Parathyroid adenoma (tissue), 2 donors: ENCODE measurements at regions not wholly inside any gene's neighbourhood (a gene's known extent, or its start where the extent isn't known, plus 50 kb on each side); places are given as distances from the start of the nearest gene placed in this dataset.

Experiments
- H2AFZ ChIP-seq: fragments of 300-600 bp; sonication (generic); one replicate; pipeline ENCODE4 v1.7.0; 2017; ENCODE audit warnings: antibody characterized with exemption, mild to moderate bottlenecking
- H3K27ac ChIP-seq: fragments of 300-600 bp; sonication (generic); one replicate; pipeline ENCODE4 v1.7.0; 2017
- H3K27me3 ChIP-seq: fragments of 300-600 bp; sonication (generic); one replicate; pipeline ENCODE4 v1.7.0; 2017; ENCODE audit warnings: low read length; ENCODE audit not compliant: control insufficient read depth, insufficient read depth
- H3K36me3 ChIP-seq: fragments of 300-600 bp; sonication (generic); one replicate; pipeline ENCODE4 v1.7.0; 2017; ENCODE audit warnings: low read length; ENCODE audit not compliant: control insufficient read depth, insufficient read depth
- H3K4me1 ChIP-seq: fragments of 300-600 bp; sonication (generic); one replicate; pipeline ENCODE4 v1.7.0; 2017; ENCODE audit warnings: control low read depth
- H3K4me2 ChIP-seq: fragments of 300-600 bp; sonication (generic); one replicate; pipeline ENCODE4 v1.7.0; 2017; ENCODE audit warnings: low read length
- H3K4me3 ChIP-seq: fragments of 300-600 bp; sonication (generic); one replicate; pipeline ENCODE4 v1.7.0; 2017; ENCODE audit warnings: low read depth, low read length
- H3K79me2 ChIP-seq: fragments of 300-600 bp; sonication (generic); one replicate; pipeline ENCODE4 v1.7.0; 2017; ENCODE audit warnings: control low read depth
- H3K9ac ChIP-seq: fragments of 300-600 bp; sonication (generic); one replicate; pipeline ENCODE4 v1.7.0; 2017; ENCODE audit warnings: mild to moderate bottlenecking
- H3K9me3 ChIP-seq: fragments of 300-600 bp; sonication (generic); one replicate; pipeline ENCODE4 v1.7.0; 2017; ENCODE audit warnings: low read length; ENCODE audit not compliant: control insufficient read depth
- CTCF ChIP-seq: fragments of 300-600 bp; sonication (generic); IDR thresholded peaks from one replicate; pipeline ENCODE4 v1.7.0; 2017; ENCODE audit warnings: antibody characterized with exemption, mild to moderate bottlenecking
- donor health status: primary hyperparathyroidism.

- Histone ChIP-seq H3K27ac (no peak overlapping the region), H3K4me3 (no peak overlapping the region), H3K9me3 (no peaks in the 10 kb centered on the region), H3K4me1 (no peaks in the 10 kb centered on the region), H3K9ac (no peak overlapping the region), H3K79me2 (no peaks in the 10 kb centered on the region), H3K4me2 (no peak overlapping the region), H2AFZ (no peak overlapping the region), H3K36me3 (no peaks in the 10 kb centered on the region), H3K27me3 (no peaks in the 10 kb centered on the region)
- no peak for TF ChIP-seq CTCF
Measured at GRCh38 chr13:75224053-75224742, 257.8 kb downstream of the TBC1D4 start.

GRCh38 chr13:75222031-75222430 is 259.9 kb downstream of the TBC1D4 start:
- H3K27me3 ChIP-seq = no peaks in the 10 kb centered on the region
- no peaks in the 10 kb centered on the region for H3K79me2 ChIP-seq
- no peak overlapping the region for H3K27ac ChIP-seq
- TF ChIP-seq CTCF = no peak
- H3K36me3 ChIP-seq = no peaks in the 10 kb centered on the region
- H3K9me3 ChIP-seq = no peaks in the 10 kb centered on the region
- H2AFZ ChIP-seq = no peak overlapping the region
- no peak overlapping the region for H3K9ac ChIP-seq
- no peak overlapping the region for H3K4me3 ChIP-seq
- H3K4me1 ChIP-seq = no peaks in the 10 kb centered on the region
- H3K4me2 ChIP-seq = no peak overlapping the region

- H3K27ac ChIP-seq = no peak overlapping the region
- H3K4me1 ChIP-seq = no peaks in the 10 kb centered on the region
- no peak for TF ChIP-seq CTCF
- no peaks in the 10 kb centered on the region for H3K27me3 ChIP-seq
- H3K4me3 ChIP-seq = no peak overlapping the region
- H3K36me3 ChIP-seq = no peaks in the 10 kb centered on the region
- H3K9ac ChIP-seq = no peak overlapping the region
- no peak overlapping the region for H2AFZ ChIP-seq
- H3K4me2 ChIP-seq = no peak overlapping the region
- H3K9me3 ChIP-seq = no peaks in the 10 kb centered on the region
- no peaks in the 10 kb centered on the region for H3K79me2 ChIP-seq
Measured at GRCh38 chr13:75220861-75221260, 261.1 kb downstream of the TBC1D4 start.

GRCh38 chr13:75220238-75220542 is 261.8 kb downstream of the TBC1D4 start:
- H3K79me2 ChIP-seq = no peaks in the 10 kb centered on the region
- H3K27ac ChIP-seq = no peak overlapping the region
- no peaks in the 10 kb centered on the region for H3K4me1 ChIP-seq
- H3K9ac ChIP-seq = no peak overlapping the region
- H2AFZ ChIP-seq = no peak overlapping the region
- no peak for TF ChIP-seq CTCF
- no peak overlapping the region for H3K4me3 ChIP-seq
- no peak overlapping the region for H3K4me2 ChIP-seq
- no peaks in the 10 kb centered on the region for H3K36me3 ChIP-seq
- H3K9me3 ChIP-seq = no peaks in the 10 kb centered on the region
- no peaks in the 10 kb centered on the region for H3K27me3 ChIP-seq
